Vagina (tissue), 2 donors: ENCODE measurements at regions not wholly inside any gene's neighbourhood (a gene's known extent, or its start where the extent isn't known, plus 50 kb on each side); places are given as distances from the start of the nearest gene placed in this dataset.

ENCODE experiments used
- POLR2AphosphoS5 ChIP-seq, 2 donors: sonication (generic); formaldehyde crosslinking; IDR thresholded peaks; one replicate each; pipeline ENCODE4 v1.9.0; 2017; ENCODE audit warnings: antibody characterized with exemption in 2 of 2, mild to moderate bottlenecking in 2 of 2, low read depth in 1 of 2; ENCODE audit not compliant: insufficient read depth in 1 of 2
- TF ChIP-seq, protein P1 (sequence below), 3 experiments: fragments of 450-650 bp in 2 of 3; fragments of 200-600 bp in 1 of 3; sonication (generic) in 1 of 3; IDR thresholded peaks; one replicate each; pipeline ENCODE4 v1.5.1; 2017 to 2019; ENCODE audit warnings: antibody characterized with exemption in 3 of 3, mild to moderate bottlenecking in 2 of 3, moderate library complexity in 2 of 3

DNA sequence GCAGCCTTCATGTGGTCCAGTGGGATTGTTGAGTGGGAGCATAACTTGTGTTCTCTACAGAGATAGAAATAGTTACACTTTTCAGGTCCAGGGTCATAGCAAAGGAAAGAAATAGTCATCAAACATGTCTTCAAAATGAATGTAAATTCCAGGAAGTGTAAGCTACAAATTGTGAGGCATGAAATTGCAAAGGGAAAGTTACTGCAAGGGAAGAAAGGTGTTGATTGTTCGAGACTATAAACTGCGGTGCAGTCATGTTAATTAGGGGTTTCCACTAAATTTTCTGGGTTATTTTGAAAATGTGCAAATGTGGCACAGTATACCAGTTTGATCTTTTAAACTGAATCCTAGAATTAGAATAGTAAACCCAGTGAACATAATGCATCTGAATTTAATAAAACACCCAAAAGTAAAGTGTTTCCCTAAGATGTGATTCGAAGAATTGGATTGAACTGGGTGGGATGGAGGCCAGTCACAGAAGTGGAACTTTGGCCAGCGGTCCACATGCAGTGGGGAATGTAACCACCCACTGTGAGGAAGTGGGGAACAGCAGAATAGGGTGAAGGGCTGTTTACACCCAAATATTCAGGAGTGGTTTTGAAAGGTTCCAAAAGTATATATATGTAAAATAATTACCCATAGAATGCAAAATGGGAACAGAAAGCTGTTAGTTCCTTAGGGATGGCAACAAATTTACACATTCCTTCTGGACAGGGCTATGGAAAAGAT is 126.5 kb upstream of the CCDC68 start:
- TF ChIP-seq, protein P1, sequence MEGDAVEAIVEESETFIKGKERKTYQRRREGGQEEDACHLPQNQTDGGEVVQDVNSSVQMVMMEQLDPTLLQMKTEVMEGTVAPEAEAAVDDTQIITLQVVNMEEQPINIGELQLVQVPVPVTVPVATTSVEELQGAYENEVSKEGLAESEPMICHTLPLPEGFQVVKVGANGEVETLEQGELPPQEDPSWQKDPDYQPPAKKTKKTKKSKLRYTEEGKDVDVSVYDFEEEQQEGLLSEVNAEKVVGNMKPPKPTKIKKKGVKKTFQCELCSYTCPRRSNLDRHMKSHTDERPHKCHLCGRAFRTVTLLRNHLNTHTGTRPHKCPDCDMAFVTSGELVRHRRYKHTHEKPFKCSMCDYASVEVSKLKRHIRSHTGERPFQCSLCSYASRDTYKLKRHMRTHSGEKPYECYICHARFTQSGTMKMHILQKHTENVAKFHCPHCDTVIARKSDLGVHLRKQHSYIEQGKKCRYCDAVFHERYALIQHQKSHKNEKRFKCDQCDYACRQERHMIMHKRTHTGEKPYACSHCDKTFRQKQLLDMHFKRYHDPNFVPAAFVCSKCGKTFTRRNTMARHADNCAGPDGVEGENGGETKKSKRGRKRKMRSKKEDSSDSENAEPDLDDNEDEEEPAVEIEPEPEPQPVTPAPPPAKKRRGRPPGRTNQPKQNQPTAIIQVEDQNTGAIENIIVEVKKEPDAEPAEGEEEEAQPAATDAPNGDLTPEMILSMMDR (IDR thresholded peaks at IDR 0.05), result no peak
- TF ChIP-seq POLR2AphosphoS5 (IDR thresholded peaks at IDR 0.05; ENCODE audit: insufficient read depth in 1 of 2, low read depth in 1 of 2), result no peak
